Cardiac muscle cell (in vitro differentiated cells and primary cell): ENCODE measurements at regions not wholly inside any gene's neighbourhood (a gene's known extent, or its start where the extent isn't known, plus 50 kb on each side); places are given as distances from the start of the nearest gene placed in this dataset.
A peak's percentile ranks its signal among the peaks of the same experiment; 100 is the strongest.

ENCODE experiments used
- DNase-seq, 2 donors: peaks; one replicate each; pipeline versions ENCODE4 v3.0.0 to v3.0.0-alpha.2; 2010 to 2017; ENCODE audit warnings: low read depth in 1 of 2, low spot score in 1 of 2
- H3K27ac ChIP-seq: fragments of 200-600 bp; sonication (generic); 2 replicates; pipeline ENCODE4 v1.5.1; 2016
- H3K27me3 ChIP-seq: fragments of 200-600 bp; sonication (generic); 2 replicates; pipeline ENCODE4 v1.6.0; 2016; ENCODE audit warnings: control low read depth
- H3K36me3 ChIP-seq: fragments of 200-600 bp; sonication (generic); 2 replicates; pipeline ENCODE4 v1.5.1; 2016; ENCODE audit warnings: control low read depth
- H3K4me1 ChIP-seq: fragments of 200-600 bp; sonication (generic); 2 replicates; pipeline ENCODE4 v1.8.1; 2017; ENCODE audit warnings: low read depth, mild to moderate bottlenecking, mixed run types
- H3K4me3 ChIP-seq: fragments of 200-600 bp; sonication (generic); 2 replicates; pipeline ENCODE4 v1.5.1; 2016; ENCODE audit warnings: mild to moderate bottlenecking
- H3K9me3 ChIP-seq: fragments of 200-600 bp; sonication (generic); 2 replicates; pipeline ENCODE4 v1.5.1; 2017; ENCODE audit warnings: low read depth, mild to moderate bottlenecking, control low read depth
- TF ChIP-seq, protein P1 (sequence below): IDR thresholded peaks from 2 replicates; pipeline ENCODE4 v1.5.1; 2012; ENCODE audit warnings: low read depth, mild to moderate bottlenecking, low read length

DNA sequence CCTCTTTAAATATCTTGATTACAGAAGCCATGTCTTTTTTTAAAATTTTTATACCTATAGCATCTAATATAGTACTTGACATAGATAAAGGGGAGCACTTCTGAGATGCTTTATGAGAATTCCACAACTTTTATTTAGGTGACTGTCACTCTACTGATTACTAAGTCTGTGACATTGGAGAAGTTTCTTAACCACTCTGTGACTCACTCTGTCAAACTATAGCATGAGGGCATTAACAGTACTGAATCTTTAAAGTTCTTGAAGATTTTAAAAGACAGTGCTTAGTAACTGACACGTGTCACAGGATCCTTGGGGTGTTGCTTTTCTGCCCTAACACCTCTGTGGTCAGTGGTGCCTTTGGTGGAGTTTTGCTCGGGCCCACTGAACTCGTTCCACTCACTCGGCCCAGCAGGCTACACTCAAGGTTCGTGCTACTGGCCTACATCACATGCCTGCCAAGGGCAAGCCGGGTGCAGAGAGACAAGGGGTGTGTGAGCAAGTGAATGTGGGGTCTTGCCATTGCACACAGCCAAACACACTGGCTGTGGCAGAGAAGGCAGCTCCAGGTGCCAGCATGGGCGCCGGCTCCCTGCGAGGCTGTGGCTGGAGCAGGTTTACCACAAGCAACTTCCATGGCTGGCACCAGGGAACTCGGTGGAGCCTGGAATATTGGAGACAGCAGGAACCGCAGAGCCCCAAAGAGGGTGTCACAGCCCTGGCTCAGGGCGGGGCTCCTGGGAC lies 734.0 kb upstream of the CDH7 start:
- TF ChIP-seq, protein P1, sequence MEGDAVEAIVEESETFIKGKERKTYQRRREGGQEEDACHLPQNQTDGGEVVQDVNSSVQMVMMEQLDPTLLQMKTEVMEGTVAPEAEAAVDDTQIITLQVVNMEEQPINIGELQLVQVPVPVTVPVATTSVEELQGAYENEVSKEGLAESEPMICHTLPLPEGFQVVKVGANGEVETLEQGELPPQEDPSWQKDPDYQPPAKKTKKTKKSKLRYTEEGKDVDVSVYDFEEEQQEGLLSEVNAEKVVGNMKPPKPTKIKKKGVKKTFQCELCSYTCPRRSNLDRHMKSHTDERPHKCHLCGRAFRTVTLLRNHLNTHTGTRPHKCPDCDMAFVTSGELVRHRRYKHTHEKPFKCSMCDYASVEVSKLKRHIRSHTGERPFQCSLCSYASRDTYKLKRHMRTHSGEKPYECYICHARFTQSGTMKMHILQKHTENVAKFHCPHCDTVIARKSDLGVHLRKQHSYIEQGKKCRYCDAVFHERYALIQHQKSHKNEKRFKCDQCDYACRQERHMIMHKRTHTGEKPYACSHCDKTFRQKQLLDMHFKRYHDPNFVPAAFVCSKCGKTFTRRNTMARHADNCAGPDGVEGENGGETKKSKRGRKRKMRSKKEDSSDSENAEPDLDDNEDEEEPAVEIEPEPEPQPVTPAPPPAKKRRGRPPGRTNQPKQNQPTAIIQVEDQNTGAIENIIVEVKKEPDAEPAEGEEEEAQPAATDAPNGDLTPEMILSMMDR, result no peak

DNA sequence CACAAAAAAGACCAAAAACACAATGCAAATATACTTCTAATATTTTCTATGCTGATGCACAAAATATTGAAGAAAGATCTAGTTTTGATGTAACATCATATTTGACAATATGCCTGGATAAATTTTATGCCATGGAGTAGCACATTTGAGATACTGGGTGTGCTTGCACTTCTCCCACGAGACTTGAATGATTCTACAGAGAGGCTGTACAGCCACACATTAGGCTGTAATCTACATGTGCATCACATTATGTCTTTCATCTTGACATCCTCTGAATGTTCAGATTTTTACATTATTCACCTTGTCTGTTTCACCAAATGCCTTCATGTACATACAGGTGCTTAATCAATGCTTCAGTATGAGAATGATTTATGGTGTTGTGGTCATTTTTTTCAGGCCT lies 756.4 kb upstream of the CDH7 start:
- Histone ChIP-seq H3K9me3 (no peaks in the 10 kb centered on the region), H3K4me3 (no peak overlapping the region), H3K27ac (no peak overlapping the region), H3K36me3 (no peaks in the 10 kb centered on the region), H3K27me3 (no peaks in the 10 kb centered on the region), H3K4me1 (peaks cover 25% of the 10 kb centered on the region)
- DNase-seq, result no peak
- TF ChIP-seq, protein P1, result no peak

More for the DNA sequence above, 734.0 kb upstream of the CDH7 start:
- Histone ChIP-seq H3K4me1 (no peaks in the 10 kb centered on the region), H3K27me3 (no peaks in the 10 kb centered on the region), H3K4me3 (no peak overlapping the region), H3K9me3 (no peaks in the 10 kb centered on the region), H3K36me3 (no peaks in the 10 kb centered on the region), H3K27ac (no peak overlapping the region)
- DNase-seq, result no peak

- H3K9me3 ChIP-seq, result no peaks in the 10 kb centered on the region
- peak in 1 of 2 donors; percentile 37 for DNase-seq
- no peaks in the 10 kb centered on the region for H3K36me3 ChIP-seq
- H3K4me1 ChIP-seq, result peaks cover 25% of the 10 kb centered on the region
- H3K27ac ChIP-seq, result no peak overlapping the region
- TF ChIP-seq, protein P1, result no peak
- H3K4me3 ChIP-seq, result no peak overlapping the region
- H3K27me3 ChIP-seq, result no peaks in the 10 kb centered on the region
These were observed 757.1 kb upstream of the CDH7 start for GRCh38 chr18:64993695-64994094.

- no peak for DNase-seq
- H3K27me3 ChIP-seq, result no peaks in the 10 kb centered on the region
These were observed 758.2 kb upstream of the CDH7 start for GRCh38 chr18:64992654-64993053.

GRCh38 chr18:64991102-64991501 lies 759.7 kb upstream of the CDH7 start:
- no peak overlapping the region for H3K4me3 ChIP-seq
- H3K4me1 ChIP-seq, result peaks cover 33% of the 10 kb centered on the region
- H3K27ac ChIP-seq, result no peak overlapping the region
- DNase-seq, result no peak
- TF ChIP-seq, protein P1, result no peak
- H3K36me3 ChIP-seq, result no peaks in the 10 kb centered on the region
- H3K9me3 ChIP-seq, result no peaks in the 10 kb centered on the region
- no peaks in the 10 kb centered on the region for H3K27me3 ChIP-seq

More at GRCh38 chr18:64992654-64993053, 758.2 kb upstream of the CDH7 start:
- TF ChIP-seq, protein P1, result no peak
- no peak overlapping the region for H3K4me3 ChIP-seq
- no peak overlapping the region for H3K27ac ChIP-seq
- H3K36me3 ChIP-seq, result no peaks in the 10 kb centered on the region
- H3K4me1 ChIP-seq, result peaks cover 26% of the 10 kb centered on the region
- no peaks in the 10 kb centered on the region for H3K9me3 ChIP-seq
